Sciatic nerve (tissue), 2 donors: ENCODE measurements at regions not wholly inside any gene's neighbourhood (a gene's known extent, or its start where the extent isn't known, plus 50 kb on each side); places are given as distances from the start of the nearest gene placed in this dataset.

Experiments used
- ATAC-seq: fragments of 200-7000 bp; cut with Tn5 transposase; one replicate; pipeline ENCODE4 v1.9.1; 2020; ENCODE audit warnings: mild to moderate bottlenecking, moderate library complexity
- DNase-seq: peaks from one replicate; pipeline ENCODE4 v3.0.0-alpha.2; 2020; ENCODE audit warnings: low spot score
- intact Hi-C: fragments of 100-400 bp; cut with DNase I; formaldehyde crosslinking; loops from one replicate; pipeline ENCODE4 v1.14.2; 2022
- donor health status: DM: no; HTN: no; CAD: no.
- donor health status: DM: no; HTN: no; CAD: no.

GRCh38 chr6:141321493-141322347 is 811.0 kb upstream of the GJE1 start:
- intact Hi-C loops, result no loop called here
- ATAC-seq (peak; percentile 45), DNase-seq (no peak)

GRCh38 chr6:141316236-141316635 is 816.5 kb upstream of the GJE1 start:
- no peak for ATAC-seq
- intact Hi-C loops, result no loop called here
- no peak for DNase-seq

GRCh38 chr6:141313986-141314385 is 818.7 kb upstream of the GJE1 start:
- no peak for DNase-seq
- peak; percentile 56 for ATAC-seq
- intact Hi-C loops, result no loop called here

- DNase-seq (no peak), ATAC-seq (peak; percentile 46)
- intact Hi-C loops, result no loop called here
These were observed 823.4 kb upstream of the GJE1 start for GRCh38 chr6:141309295-141309694.

GRCh38 chr6:141307309-141307998 is 825.3 kb upstream of the GJE1 start:
- intact Hi-C loops, result no loop called here

GRCh38 chr6:141303907-141304306 is 828.8 kb upstream of the GJE1 start:
- DNase-seq (no peak), ATAC-seq (no peak)
- intact Hi-C loops, result no loop called here

More at GRCh38 chr6:141307309-141307998, 825.3 kb upstream of the GJE1 start:
- ATAC-seq, result no peak
- no peak for DNase-seq

- ATAC-seq (no peak), DNase-seq (no peak)
- intact Hi-C loops, result no loop called here
These were observed 830.9 kb upstream of the GJE1 start for GRCh38 chr6:141301779-141302178.

- DNase-seq (no peak), ATAC-seq (no peak)
- intact Hi-C loops, result no loop called here
These were observed 841.6 kb upstream of the GJE1 start for GRCh38 chr6:141290941-141291721.

- ATAC-seq, result no peak
- intact Hi-C loops, result no loop called here
- DNase-seq, result no peak
These were observed 843.8 kb upstream of the GJE1 start for GRCh38 chr6:141288947-141289346.

GRCh38 chr6:141282263-141282662 is 850.5 kb upstream of the GJE1 start:
- ATAC-seq, result no peak
- DNase-seq, result no peak
- intact Hi-C loops, result no loop called here

- no peak for DNase-seq
- ATAC-seq, result no peak
- intact Hi-C loops, result no loop called here
These were observed 863.0 kb upstream of the GJE1 start for GRCh38 chr6:141269684-141270083.

- DNase-seq (no peak), ATAC-seq (no peak)
- intact Hi-C loops, result no loop called here
These were observed 865.3 kb upstream of the GJE1 start for GRCh38 chr6:141267420-141267819.

GRCh38 chr6:141265756-141266623 is 866.7 kb upstream of the GJE1 start:
- no peak for ATAC-seq
- intact Hi-C loops, result no loop called here
- no peak for DNase-seq

- intact Hi-C loops, result no loop called here
- ATAC-seq (no peak), DNase-seq (no peak)
These were observed 868.6 kb upstream of the GJE1 start for GRCh38 chr6:141264101-141264500.

- no peak for DNase-seq
- ATAC-seq, result no peak
- intact Hi-C loops, result no loop called here
These were observed 871.1 kb upstream of the GJE1 start for GRCh38 chr6:141261672-141262060.

GRCh38 chr6:141261016-141261671 is 871.6 kb upstream of the GJE1 start:
- intact Hi-C loops, result no loop called here
- peak; percentile 59 for ATAC-seq
- DNase-seq, result no peak

- ATAC-seq (peak; percentile 42), DNase-seq (no peak)
- intact Hi-C loops, result no loop called here
These were observed 872.1 kb upstream of the GJE1 start for GRCh38 chr6:141260627-141261015.

- ATAC-seq (peak; percentile 44), DNase-seq (no peak)
- intact Hi-C loops, result no loop called here
These were observed 872.9 kb upstream of the GJE1 start for GRCh38 chr6:141259807-141260206.
